ENCODE measurements at regions not wholly inside any gene's neighbourhood (a gene's known extent, or its start where the extent isn't known, plus 50 kb on each side); places are given as distances from the start of the nearest gene placed in this dataset.

GRCh38 chr9:110148891-110149290, 59.1 kb downstream of the C9orf152 start:
- TF ChIP-seq CTCF (IDR thresholded peaks at IDR 0.05), result no peak
- DNase-seq, result no peak
- Histone ChIP-seq H3K4me1 (ENCODE audit: low read depth) (no peaks in the 10 kb centered on the region), H3K36me3 (ENCODE audit: low read depth) (no peaks in the 10 kb centered on the region), H3K4me3 (no peak overlapping the region), H3K9me3 (no peaks in the 10 kb centered on the region)
- ATAC-seq, result no peak
- intact Hi-C loops (cut with DNase I, micrococcal nuclease), result loop anchor here in 1 of 2 donors (10.0 kb wide), 1 partner anchor 104 kb away; no protein-coding TSS in a partner anchor

Data from mucosa of descending colon (tissue), 3 donors.